OCI-LY1 (cell line): ENCODE measurements at regions not wholly inside any gene's neighbourhood (a gene's known extent, or its start where the extent isn't known, plus 50 kb on each side); places are given as distances from the start of the nearest gene placed in this dataset.

Experiments used
- H2AFZ ChIP-seq: fragments of 200-600 bp; sonication (generic), shearing (Covaris generic); 2 replicates; pipeline ENCODE4 v1.6.0; 2014; ENCODE audit warnings: antibody characterized with exemption, mild to moderate bottlenecking, low read length
- H3F3A ChIP-seq: fragments of 200-600 bp; sonication (generic), shearing (Covaris generic); 2 replicates; pipeline ENCODE4 v1.6.0; 2014; ENCODE audit warnings: mild to moderate bottlenecking, antibody characterized with exemption, low read length, moderate library complexity; ENCODE audit not compliant: insufficient read depth
- H3K27ac ChIP-seq: fragments of 200-600 bp; sonication (generic); 2 replicates; pipeline ENCODE4 v1.5.1; 2014; ENCODE audit warnings: low read length, mixed run types, mild to moderate bottlenecking, low read depth; ENCODE audit not compliant: poor library complexity, severe bottlenecking
- H3K27me3 ChIP-seq: fragments of 200-600 bp; sonication (generic); 2 replicates; pipeline ENCODE4 v1.6.0; 2014; ENCODE audit warnings: antibody characterized with exemption, mild to moderate bottlenecking, low read length, moderate library complexity; ENCODE audit not compliant: insufficient read depth
- H3K36me3 ChIP-seq: fragments of 200-600 bp; sonication (generic); 2 replicates; pipeline ENCODE4 v1.6.1; 2014; ENCODE audit warnings: mild to moderate bottlenecking, antibody characterized with exemption, low read length, moderate library complexity, mixed read lengths; ENCODE audit not compliant: insufficient read depth
- H3K4me1 ChIP-seq: fragments of 200-600 bp; sonication (generic); 2 replicates; pipeline ENCODE4 v1.5.1; 2014; ENCODE audit warnings: mild to moderate bottlenecking, low read length, moderate library complexity; ENCODE audit not compliant: insufficient read depth, severe bottlenecking
- H3K4me2 ChIP-seq: fragments of 200-600 bp; sonication (generic), shearing (Covaris generic); 2 replicates; pipeline ENCODE4 v1.6.1; 2014; ENCODE audit warnings: low read length
- H3K4me3 ChIP-seq: fragments of 200-600 bp; sonication (generic); 2 replicates; pipeline ENCODE4 v1.5.1; 2014; ENCODE audit warnings: low read length, low read depth, mild to moderate bottlenecking, mixed read lengths; ENCODE audit not compliant: poor library complexity, severe bottlenecking
- H3K79me2 ChIP-seq: fragments of 200-600 bp; shearing (Covaris generic); 2 replicates; pipeline ENCODE4 v1.6.1; 2016; ENCODE audit warnings: mixed run types, low read length, mixed read lengths; ENCODE audit not compliant: insufficient read depth
- H3K9ac ChIP-seq: fragments of 200-600 bp; sonication (generic), shearing (Covaris generic); 2 replicates; pipeline ENCODE4 v1.6.1; 2014; ENCODE audit warnings: mild to moderate bottlenecking, low read length, mixed read lengths
- H3K9me2 ChIP-seq: fragments of 200-600 bp; sonication (generic), shearing (Covaris generic); 2 replicates; pipeline ENCODE4 v1.6.1; 2014; ENCODE audit warnings: low read depth, mild to moderate bottlenecking, low read length, mixed read lengths
- H3K9me3 ChIP-seq: fragments of 200-600 bp; shearing (Covaris generic); 2 replicates; pipeline ENCODE4 v1.6.1; 2014; ENCODE audit warnings: low read length, mixed read lengths
- H4K20me1 ChIP-seq: fragments of 200-600 bp; sonication (generic), shearing (Covaris generic); 2 replicates; pipeline ENCODE4 v1.6.0; 2016; ENCODE audit warnings: mild to moderate bottlenecking, low read length; ENCODE audit not compliant: insufficient read depth
- EZH2 ChIP-seq: fragments of 200-600 bp; sonication (generic), shearing (Covaris generic); IDR thresholded peaks from 2 replicates; pipeline ENCODE4 v1.8.0; 2017; ENCODE audit warnings: borderline replicate concordance, mixed run types, mild to moderate bottlenecking, antibody characterized with exemption, low read length, moderate library complexity, mixed read lengths
- TF ChIP-seq, protein P1 (sequence below): fragments of 200-600 bp; sonication (generic), shearing (Covaris generic); IDR thresholded peaks from 2 replicates; pipeline ENCODE4 v1.5.1; 2017; ENCODE audit warnings: mild to moderate bottlenecking, antibody characterized with exemption, low read length, moderate library complexity, mixed read lengths

DNA sequence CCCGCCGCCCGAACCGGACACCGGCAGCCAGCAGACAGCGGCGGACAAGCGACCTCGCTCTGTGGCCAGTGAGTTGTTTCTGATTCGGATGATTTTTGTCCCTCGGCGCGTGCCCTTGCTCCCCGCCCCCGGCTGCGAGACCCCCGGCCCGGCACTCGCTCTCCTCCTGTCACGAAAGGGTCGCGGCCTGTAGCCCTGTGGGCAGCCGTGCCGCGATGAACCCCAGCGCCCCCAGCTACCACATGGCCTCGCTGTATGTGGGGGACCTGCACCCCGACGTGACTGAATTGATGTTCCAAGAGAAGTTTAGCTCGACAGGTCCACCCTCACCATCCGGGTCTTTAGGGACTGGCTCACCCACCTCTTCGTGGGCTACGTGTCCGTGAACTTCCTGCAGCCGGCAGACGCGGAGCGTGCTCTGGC, 1257.5 kb upstream of the ACVR2A start:
- no peaks in the 10 kb centered on the region for H3K9me2 ChIP-seq
- no peak overlapping the region for H2AFZ ChIP-seq
- H3K4me1 ChIP-seq = no peaks in the 10 kb centered on the region
- H3F3A ChIP-seq = no peaks in the 10 kb centered on the region
- no peaks in the 10 kb centered on the region for H3K9me3 ChIP-seq
- no peaks in the 10 kb centered on the region for H3K79me2 ChIP-seq
- H3K9ac ChIP-seq = no peak overlapping the region
- H3K27ac ChIP-seq = no peak overlapping the region
- H4K20me1 ChIP-seq = no peaks in the 10 kb centered on the region
- no peaks in the 10 kb centered on the region for H3K36me3 ChIP-seq
- H3K27me3 ChIP-seq = no peaks in the 10 kb centered on the region
- H3K4me3 ChIP-seq = no peak overlapping the region
- no peak overlapping the region for H3K4me2 ChIP-seq
- no peak for TF ChIP-seq EZH2
- TF ChIP-seq, protein P1, sequence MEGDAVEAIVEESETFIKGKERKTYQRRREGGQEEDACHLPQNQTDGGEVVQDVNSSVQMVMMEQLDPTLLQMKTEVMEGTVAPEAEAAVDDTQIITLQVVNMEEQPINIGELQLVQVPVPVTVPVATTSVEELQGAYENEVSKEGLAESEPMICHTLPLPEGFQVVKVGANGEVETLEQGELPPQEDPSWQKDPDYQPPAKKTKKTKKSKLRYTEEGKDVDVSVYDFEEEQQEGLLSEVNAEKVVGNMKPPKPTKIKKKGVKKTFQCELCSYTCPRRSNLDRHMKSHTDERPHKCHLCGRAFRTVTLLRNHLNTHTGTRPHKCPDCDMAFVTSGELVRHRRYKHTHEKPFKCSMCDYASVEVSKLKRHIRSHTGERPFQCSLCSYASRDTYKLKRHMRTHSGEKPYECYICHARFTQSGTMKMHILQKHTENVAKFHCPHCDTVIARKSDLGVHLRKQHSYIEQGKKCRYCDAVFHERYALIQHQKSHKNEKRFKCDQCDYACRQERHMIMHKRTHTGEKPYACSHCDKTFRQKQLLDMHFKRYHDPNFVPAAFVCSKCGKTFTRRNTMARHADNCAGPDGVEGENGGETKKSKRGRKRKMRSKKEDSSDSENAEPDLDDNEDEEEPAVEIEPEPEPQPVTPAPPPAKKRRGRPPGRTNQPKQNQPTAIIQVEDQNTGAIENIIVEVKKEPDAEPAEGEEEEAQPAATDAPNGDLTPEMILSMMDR = no peak

DNA sequence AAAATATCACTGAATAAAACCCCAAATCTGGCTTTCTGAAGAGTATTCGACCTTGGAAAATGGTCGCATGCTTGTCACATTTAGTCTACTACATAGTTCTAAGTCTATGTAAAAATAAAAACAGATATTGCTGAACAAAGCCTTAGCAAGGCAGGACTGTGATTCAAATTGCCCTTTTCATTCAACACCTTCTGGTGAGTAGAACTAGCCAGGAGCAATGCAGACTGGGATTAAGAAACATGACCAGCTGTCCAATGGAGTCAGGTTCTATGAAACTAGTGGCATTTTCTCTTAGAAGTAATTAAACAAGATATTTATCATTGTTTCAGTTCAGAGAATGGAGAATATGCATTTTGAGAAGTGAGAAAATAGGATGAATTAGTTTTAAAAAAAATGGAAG, 1260.5 kb upstream of the ACVR2A start:
- Histone ChIP-seq H3K36me3 (no peaks in the 10 kb centered on the region), H4K20me1 (no peaks in the 10 kb centered on the region), H3F3A (no peaks in the 10 kb centered on the region), H3K9ac (no peak overlapping the region), H3K9me2 (no peaks in the 10 kb centered on the region), H3K4me1 (no peaks in the 10 kb centered on the region), H2AFZ (no peak overlapping the region), H3K27ac (no peak overlapping the region), H3K4me2 (no peak overlapping the region), H3K27me3 (no peaks in the 10 kb centered on the region), H3K4me3 (no peak overlapping the region), H3K9me3 (no peaks in the 10 kb centered on the region), H3K79me2 (no peaks in the 10 kb centered on the region)
- no peak for TF ChIP-seq EZH2
- TF ChIP-seq, protein P1 = no peak

DNA sequence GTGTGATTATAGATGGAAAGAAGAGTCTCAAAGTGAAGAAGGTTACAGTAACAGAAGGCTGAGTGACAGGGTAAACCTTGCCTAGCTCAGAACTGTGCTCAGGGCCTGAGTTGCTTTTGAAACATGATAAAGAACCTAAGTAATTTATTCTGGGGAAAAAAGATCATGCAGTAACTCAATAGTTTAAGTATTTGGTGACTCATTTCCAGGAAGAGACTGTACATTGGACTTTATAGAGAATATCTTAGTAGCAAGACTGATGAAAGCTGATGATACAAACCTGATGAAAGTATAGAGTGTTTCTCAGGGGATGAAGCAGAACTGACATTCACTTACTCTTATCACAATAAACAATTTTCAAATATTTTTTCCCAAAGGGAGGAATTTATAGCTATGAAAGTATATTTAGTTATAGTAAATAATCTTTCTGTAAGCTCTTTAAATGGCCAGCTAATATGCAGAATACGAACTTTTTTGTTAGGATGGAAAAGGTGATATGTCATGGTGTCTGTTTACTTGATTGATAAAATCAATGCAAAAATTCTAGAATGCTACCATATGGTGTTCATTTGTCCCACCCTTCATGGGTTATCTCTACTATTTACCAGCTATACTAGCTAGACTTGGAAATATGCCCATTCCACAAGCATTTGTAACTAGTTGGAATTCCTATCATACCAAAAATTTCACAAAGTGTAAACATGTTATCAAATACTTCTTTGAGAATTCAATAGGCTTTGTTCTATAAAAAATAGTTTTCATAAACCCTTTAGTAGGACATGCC, 1265.5 kb upstream of the ACVR2A start:
- no peaks in the 10 kb centered on the region for H3K79me2 ChIP-seq
- H3K36me3 ChIP-seq = no peaks in the 10 kb centered on the region
- no peaks in the 10 kb centered on the region for H4K20me1 ChIP-seq
- TF ChIP-seq EZH2 = no peak
- TF ChIP-seq, protein P1 = no peak
- H3K9ac ChIP-seq = no peak overlapping the region
- no peaks in the 10 kb centered on the region for H3F3A ChIP-seq
- H3K9me2 ChIP-seq = no peaks in the 10 kb centered on the region
- H2AFZ ChIP-seq = no peak overlapping the region
- no peak overlapping the region for H3K4me2 ChIP-seq
- H3K4me1 ChIP-seq = no peaks in the 10 kb centered on the region
- H3K27ac ChIP-seq = no peak overlapping the region
- no peaks in the 10 kb centered on the region for H3K27me3 ChIP-seq
- no peak overlapping the region for H3K4me3 ChIP-seq
- H3K9me3 ChIP-seq = no peaks in the 10 kb centered on the region
